ENCODE measurements at regions not wholly inside any gene's neighbourhood (a gene's known extent, or its start where the extent isn't known, plus 50 kb on each side); places are given as distances from the start of the nearest gene placed in this dataset.

- TF ChIP-seq, protein P1, sequence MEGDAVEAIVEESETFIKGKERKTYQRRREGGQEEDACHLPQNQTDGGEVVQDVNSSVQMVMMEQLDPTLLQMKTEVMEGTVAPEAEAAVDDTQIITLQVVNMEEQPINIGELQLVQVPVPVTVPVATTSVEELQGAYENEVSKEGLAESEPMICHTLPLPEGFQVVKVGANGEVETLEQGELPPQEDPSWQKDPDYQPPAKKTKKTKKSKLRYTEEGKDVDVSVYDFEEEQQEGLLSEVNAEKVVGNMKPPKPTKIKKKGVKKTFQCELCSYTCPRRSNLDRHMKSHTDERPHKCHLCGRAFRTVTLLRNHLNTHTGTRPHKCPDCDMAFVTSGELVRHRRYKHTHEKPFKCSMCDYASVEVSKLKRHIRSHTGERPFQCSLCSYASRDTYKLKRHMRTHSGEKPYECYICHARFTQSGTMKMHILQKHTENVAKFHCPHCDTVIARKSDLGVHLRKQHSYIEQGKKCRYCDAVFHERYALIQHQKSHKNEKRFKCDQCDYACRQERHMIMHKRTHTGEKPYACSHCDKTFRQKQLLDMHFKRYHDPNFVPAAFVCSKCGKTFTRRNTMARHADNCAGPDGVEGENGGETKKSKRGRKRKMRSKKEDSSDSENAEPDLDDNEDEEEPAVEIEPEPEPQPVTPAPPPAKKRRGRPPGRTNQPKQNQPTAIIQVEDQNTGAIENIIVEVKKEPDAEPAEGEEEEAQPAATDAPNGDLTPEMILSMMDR (IDR thresholded peaks at IDR 0.05; ENCODE audit: control extremely low read depth in 1 of 3, insufficient read depth in 1 of 3, low read depth in 1 of 3, low read length in 3 of 3) = no peak
- TF ChIP-seq SUZ12 (IDR thresholded peaks at IDR 0.05; ENCODE audit: low read length) = no peak
- TF ChIP-seq POLR2AphosphoS5 (IDR thresholded peaks at IDR 0.05; ENCODE audit: low read depth, low read length) = no peak
- no peak for TF ChIP-seq BCL11A (IDR thresholded peaks at IDR 0.05; ENCODE audit: low read depth in 2 of 2, low read length in 2 of 2)
- TF ChIP-seq MAFK (IDR thresholded peaks at IDR 0.05; ENCODE audit: low read depth, low read length) = no peak
- TF ChIP-seq POU5F1 (IDR thresholded peaks at IDR 0.05; ENCODE audit: low read depth, low read length) = no peak
Measured at GRCh38 chr2:56715683-56716082, 531.9 kb downstream of the CCDC85A start.

Data from H1 (cell line).